SU-DHL-6 (cell line): ENCODE measurements at regions not wholly inside any gene's neighbourhood (a gene's known extent, or its start where the extent isn't known, plus 50 kb on each side); places are given as distances from the start of the nearest gene placed in this dataset.

Experiments used
- H2AFZ ChIP-seq: fragments of 200-600 bp; sonication (generic); 2 replicates; pipeline ENCODE4 v1.6.1; 2014; ENCODE audit warnings: low read depth, mild to moderate bottlenecking, moderate library complexity, mixed read lengths, antibody characterized with exemption, low read length; ENCODE audit not compliant: severe bottlenecking
- H3F3A ChIP-seq: fragments of 200-600 bp; shearing (Covaris generic); 2 replicates; pipeline ENCODE4 v1.6.0; 2016; ENCODE audit warnings: antibody characterized with exemption, mild to moderate bottlenecking; ENCODE audit not compliant: insufficient read depth
- H3K27ac ChIP-seq: fragments of 200-600 bp; sonication (generic); 2 replicates; pipeline ENCODE4 v1.5.1; 2016; ENCODE audit warnings: low read depth, mild to moderate bottlenecking, low read length, moderate library complexity, mixed read lengths
- H3K27me3 ChIP-seq: fragments of 200-600 bp; sonication (generic), shearing (Covaris generic); 2 replicates; pipeline ENCODE4 v1.6.0; 2014; ENCODE audit warnings: mild to moderate bottlenecking, low read length
- H3K36me3 ChIP-seq: fragments of 200-600 bp; sonication (generic); 2 replicates; pipeline ENCODE4 v1.6.1; 2014; ENCODE audit warnings: mild to moderate bottlenecking, low read length, mixed read lengths
- H3K4me2 ChIP-seq: fragments of 300-600, 200-600 bp; shearing (Covaris generic), sonication (generic); 2 replicates; pipeline ENCODE4 v1.6.0; 2014; ENCODE audit warnings: low read length, low read depth, mild to moderate bottlenecking; ENCODE audit not compliant: poor library complexity, severe bottlenecking
- H3K4me3 ChIP-seq: fragments of 200-600 bp; sonication (generic); 2 replicates; pipeline ENCODE4 v1.5.1; 2014; ENCODE audit warnings: antibody characterized with exemption, low read length, mild to moderate bottlenecking, mixed read lengths; ENCODE audit not compliant: insufficient read depth, poor library complexity, severe bottlenecking
- H3K79me2 ChIP-seq: fragments of 200-600 bp; sonication (generic); 2 replicates; pipeline ENCODE4 v1.6.1; 2014; ENCODE audit warnings: mild to moderate bottlenecking, low read length, moderate library complexity; ENCODE audit not compliant: insufficient read depth
- H3K9ac ChIP-seq: fragments of 200-600 bp; sonication (generic); 2 replicates; pipeline ENCODE4 v1.7.0; 2014; ENCODE audit warnings: mild to moderate bottlenecking, low read length
- H3K9me2 ChIP-seq: fragments of 200-600 bp; sonication (generic); replicated peaks from 2 replicates; pipeline ENCODE4 v1.6.1; 2014; ENCODE audit warnings: low read length; ENCODE audit not compliant: insufficient read depth
- H3K9me3 ChIP-seq: fragments of 200-600 bp; sonication (generic); 2 replicates; pipeline ENCODE4 v1.6.1; 2014; ENCODE audit warnings: low read length, mixed read lengths; ENCODE audit not compliant: insufficient read depth
- H4K20me1 ChIP-seq: fragments of 200-600 bp; sonication (generic); 2 replicates; pipeline ENCODE4 v1.6.1; 2014; ENCODE audit warnings: low read depth, mild to moderate bottlenecking, antibody characterized with exemption, low read length, moderate library complexity, mixed read lengths
- EZH2phosphoT487 ChIP-seq: fragments of 200-600 bp; sonication (generic), shearing (Covaris generic); conservative IDR thresholded peaks from 2 replicates; pipeline ENCODE4 v1.6.1; 2018; ENCODE audit warnings: mild to moderate bottlenecking, antibody characterized with exemption, low read length, moderate library complexity, mixed read lengths
- TF ChIP-seq, protein P1 (sequence below): fragments of 200-600 bp; sonication (generic); IDR thresholded peaks from one replicate; pipeline ENCODE4 v1.5.1; 2017; ENCODE audit warnings: antibody characterized with exemption, mild to moderate bottlenecking, low read length, moderate library complexity; ENCODE audit not compliant: insufficient read depth, poor library complexity, severe bottlenecking

GRCh38 chr16:65728652-65729051 lies 606.8 kb upstream of the CDH11 start:
- Histone ChIP-seq H3K4me2 (no peak overlapping the region), H3K36me3 (no peaks in the 10 kb centered on the region), H3K79me2 (no peaks in the 10 kb centered on the region), H3F3A (no peaks in the 10 kb centered on the region), H3K9ac (no peak overlapping the region), H3K27me3 (no peaks in the 10 kb centered on the region), H4K20me1 (no peaks in the 10 kb centered on the region), H3K27ac (no peak overlapping the region), H3K9me2 (no peaks in the 10 kb centered on the region), H3K4me3 (no peak overlapping the region), H2AFZ (no peak overlapping the region), H3K9me3 (no peaks in the 10 kb centered on the region)
- no peak for TF ChIP-seq EZH2phosphoT487
- TF ChIP-seq, protein P1, sequence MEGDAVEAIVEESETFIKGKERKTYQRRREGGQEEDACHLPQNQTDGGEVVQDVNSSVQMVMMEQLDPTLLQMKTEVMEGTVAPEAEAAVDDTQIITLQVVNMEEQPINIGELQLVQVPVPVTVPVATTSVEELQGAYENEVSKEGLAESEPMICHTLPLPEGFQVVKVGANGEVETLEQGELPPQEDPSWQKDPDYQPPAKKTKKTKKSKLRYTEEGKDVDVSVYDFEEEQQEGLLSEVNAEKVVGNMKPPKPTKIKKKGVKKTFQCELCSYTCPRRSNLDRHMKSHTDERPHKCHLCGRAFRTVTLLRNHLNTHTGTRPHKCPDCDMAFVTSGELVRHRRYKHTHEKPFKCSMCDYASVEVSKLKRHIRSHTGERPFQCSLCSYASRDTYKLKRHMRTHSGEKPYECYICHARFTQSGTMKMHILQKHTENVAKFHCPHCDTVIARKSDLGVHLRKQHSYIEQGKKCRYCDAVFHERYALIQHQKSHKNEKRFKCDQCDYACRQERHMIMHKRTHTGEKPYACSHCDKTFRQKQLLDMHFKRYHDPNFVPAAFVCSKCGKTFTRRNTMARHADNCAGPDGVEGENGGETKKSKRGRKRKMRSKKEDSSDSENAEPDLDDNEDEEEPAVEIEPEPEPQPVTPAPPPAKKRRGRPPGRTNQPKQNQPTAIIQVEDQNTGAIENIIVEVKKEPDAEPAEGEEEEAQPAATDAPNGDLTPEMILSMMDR = no peak

- H3K9me3 ChIP-seq = no peaks in the 10 kb centered on the region
Observed at GRCh38 chr16:65728167-65728566, 606.3 kb upstream of the CDH11 start.

GRCh38 chr16:65727534-65728137 lies 605.8 kb upstream of the CDH11 start:
- no peaks in the 10 kb centered on the region for H4K20me1 ChIP-seq
- no peak overlapping the region for H3K4me3 ChIP-seq
- H3K27me3 ChIP-seq = no peaks in the 10 kb centered on the region
- no peak overlapping the region for H3K4me2 ChIP-seq
- H3K36me3 ChIP-seq = no peaks in the 10 kb centered on the region
- no peak for TF ChIP-seq EZH2phosphoT487
- TF ChIP-seq, protein P1 = no peak
- H3K27ac ChIP-seq = no peak overlapping the region
- H2AFZ ChIP-seq = no peak overlapping the region
- no peaks in the 10 kb centered on the region for H3F3A ChIP-seq
- H3K79me2 ChIP-seq = no peaks in the 10 kb centered on the region
- H3K9me3 ChIP-seq = no peaks in the 10 kb centered on the region
- H3K9ac ChIP-seq = no peak overlapping the region
- no peaks in the 10 kb centered on the region for H3K9me2 ChIP-seq

More at GRCh38 chr16:65728167-65728566, 606.3 kb upstream of the CDH11 start:
- Histone ChIP-seq H3K9ac (no peak overlapping the region), H3F3A (no peaks in the 10 kb centered on the region), H3K4me2 (no peak overlapping the region), H2AFZ (no peak overlapping the region), H3K36me3 (no peaks in the 10 kb centered on the region), H3K9me2 (no peaks in the 10 kb centered on the region), H4K20me1 (no peaks in the 10 kb centered on the region), H3K79me2 (no peaks in the 10 kb centered on the region), H3K4me3 (no peak overlapping the region), H3K27me3 (no peaks in the 10 kb centered on the region), H3K27ac (no peak overlapping the region)
- TF ChIP-seq, protein P1 = no peak
- TF ChIP-seq EZH2phosphoT487 = no peak
